GM12878 (cell line): ENCODE measurements at regions not wholly inside any gene's neighbourhood (a gene's known extent, or its start where the extent isn't known, plus 50 kb on each side); places are given as distances from the start of the nearest gene placed in this dataset.

Source experiments
- CREB1 ChIP-seq: IDR thresholded peaks from 2 replicates; pipeline ENCODE4 v1.6.1; 2012; ENCODE audit warnings: low read depth, mild to moderate bottlenecking, inconsistent platforms
- FOS ChIP-seq: IDR thresholded peaks from 3 replicates; pipeline ENCODE4 v1.6.1; 2011; ENCODE audit warnings: borderline replicate concordance; ENCODE audit not compliant: insufficient read length; ENCODE audit errors: extremely low read depth
- HDAC2 ChIP-seq: fragments of 200-600 bp; sonication (generic); IDR thresholded peaks from 2 replicates; pipeline ENCODE4 v1.6.1; 2017
- HDAC6 ChIP-seq: fragments of 200-600 bp; sonication (generic); IDR thresholded peaks from one replicate; pipeline ENCODE4 v1.8.0; 2017; ENCODE audit warnings: antibody characterized with exemption; ENCODE audit not compliant: unreplicated experiment
- JUNB ChIP-seq: IDR thresholded peaks from 2 replicates; pipeline ENCODE4 v1.6.1; 2016; ENCODE audit warnings: antibody characterized with exemption, mild to moderate bottlenecking
- MYC ChIP-seq: IDR thresholded peaks from 2 replicates; pipeline ENCODE4 v1.6.1; 2011; ENCODE audit warnings: mild to moderate bottlenecking, low read length, moderate library complexity, inconsistent platforms; ENCODE audit not compliant: insufficient read depth, insufficient replicate concordance, insufficient read length, severe bottlenecking
- NFYA ChIP-seq: IDR thresholded peaks from 2 replicates; pipeline ENCODE4 v1.6.1; 2011; ENCODE audit warnings: low read depth, mild to moderate bottlenecking, low read length, improper control_type of control experiment, borderline replicate concordance
- POLR2A ChIP-seq: IDR thresholded peaks from 2 replicates; pipeline ENCODE4 v1.6.1; 2011; ENCODE audit warnings: low read depth, mild to moderate bottlenecking, low read length
- POLR2AphosphoS5 ChIP-seq: IDR thresholded peaks from 2 replicates; pipeline ENCODE4 v1.6.1; 2011; ENCODE audit warnings: mild to moderate bottlenecking, low read length, inconsistent platforms
- PRDM15 ChIP-seq: fragments of 450-650 bp; formaldehyde crosslinking; IDR thresholded peaks from 2 replicates; pipeline ENCODE4 v1.4.0; 2020; ENCODE audit warnings: mild to moderate bottlenecking, moderate library complexity
- RCOR1 ChIP-seq: conservative IDR thresholded peaks from 2 replicates; pipeline ENCODE4 v1.6.1; 2012; ENCODE audit warnings: low read depth, low read length, improper control_type of control experiment
- TCF12 ChIP-seq: IDR thresholded peaks from 2 replicates; pipeline ENCODE4 v1.6.1; 2011; ENCODE audit warnings: low read depth, mild to moderate bottlenecking, low read length

- TF ChIP-seq MYC: no peak
- no peak for TF ChIP-seq NFYA
- TF ChIP-seq PRDM15: no peak
- TF ChIP-seq TCF12: no peak
- TF ChIP-seq HDAC2: no peak
- TF ChIP-seq JUNB: no peak
- TF ChIP-seq POLR2A: no peak
- TF ChIP-seq FOS: no peak
- no peak for TF ChIP-seq HDAC6
- no peak for TF ChIP-seq RCOR1
- TF ChIP-seq CREB1: no peak
- TF ChIP-seq POLR2AphosphoS5: no peak
These were observed 166.9 kb upstream of the NFIA start for GRCh38 chr1:60915441-60915840.
